Progenitor cell of endocrine pancreas (in vitro differentiated cells): ENCODE measurements at regions not wholly inside any gene's neighbourhood (a gene's known extent, or its start where the extent isn't known, plus 50 kb on each side); places are given as distances from the start of the nearest gene placed in this dataset.

Experiments used
- DNase-seq: peaks from one replicate; pipeline ENCODE4 v3.0.0; 2021; ENCODE audit warnings: low spot score; ENCODE audit not compliant: unreplicated experiment
- H3K27ac Mint-ChIP-seq: 2 replicates; pipeline ENCODE4 v1.8.0; 2021; ENCODE audit warnings: mild to moderate bottlenecking, moderate library complexity, mixed read lengths
- H3K27me3 Mint-ChIP-seq: 2 replicates; pipeline ENCODE4 v1.8.0; 2021; ENCODE audit warnings: mixed read lengths
- H3K36me3 Mint-ChIP-seq: 2 replicates; pipeline ENCODE4 v1.8.0; 2022; ENCODE audit warnings: mixed read lengths; ENCODE audit not compliant: insufficient read depth
- H3K4me1 Mint-ChIP-seq: 2 replicates; pipeline ENCODE4 v1.8.0; 2021; ENCODE audit warnings: low read depth, mixed read lengths
- H3K4me3 Mint-ChIP-seq: 2 replicates; pipeline ENCODE4 v1.8.0; 2021; ENCODE audit warnings: low read depth, mild to moderate bottlenecking, moderate library complexity, mixed read lengths
- H3K9me3 Mint-ChIP-seq: 2 replicates; pipeline ENCODE4 v1.8.0; 2021; ENCODE audit warnings: low read depth, mixed read lengths
- CTCF ChIP-seq: fragments of 200-600 bp; sonication (generic); IDR thresholded peaks from one replicate; pipeline ENCODE4 v1.5.0; 2021; ENCODE audit warnings: antibody characterized with exemption, mild to moderate bottlenecking; ENCODE audit not compliant: unreplicated experiment

GRCh38 chr3:72523429-72524151 lies 324.7 kb downstream of the SHQ1 start:
- Mint-ChIP-seq H3K4me3 (no peak overlapping the region), H3K36me3 (no peaks in the 10 kb centered on the region), H3K27ac (no peak overlapping the region), H3K27me3 (no peaks in the 10 kb centered on the region), H3K4me1 (peaks cover 36% of the 10 kb centered on the region), H3K9me3 (no peaks in the 10 kb centered on the region)
- DNase-seq = no peak
- no peak for TF ChIP-seq CTCF

GRCh38 chr3:72520690-72521308 lies 327.4 kb downstream of the SHQ1 start:
- H3K27me3 Mint-ChIP-seq = no peaks in the 10 kb centered on the region
- peak overlapping the region; percentile 11 for H3K4me3 Mint-ChIP-seq
- H3K36me3 Mint-ChIP-seq = no peaks in the 10 kb centered on the region
- peaks cover 45% of the 10 kb centered on the region for H3K4me1 Mint-ChIP-seq
- H3K9me3 Mint-ChIP-seq = no peaks in the 10 kb centered on the region
- DNase-seq = no peak
- peak overlapping the region; percentile 51 for H3K27ac Mint-ChIP-seq
- TF ChIP-seq CTCF = no peak

- no peaks in the 10 kb centered on the region for H3K27me3 Mint-ChIP-seq
- peak overlapping the region; percentile 51 for H3K27ac Mint-ChIP-seq
- H3K36me3 Mint-ChIP-seq = no peaks in the 10 kb centered on the region
- no peak for DNase-seq
- no peaks in the 10 kb centered on the region for H3K9me3 Mint-ChIP-seq
- H3K4me3 Mint-ChIP-seq = no peak overlapping the region
- H3K4me1 Mint-ChIP-seq = peaks cover 51% of the 10 kb centered on the region
- TF ChIP-seq CTCF = no peak
Observed at GRCh38 chr3:72519946-72520604, 328.2 kb downstream of the SHQ1 start.

GRCh38 chr3:72517921-72518424 lies 330.3 kb downstream of the SHQ1 start:
- no peak for DNase-seq
- no peaks in the 10 kb centered on the region for H3K9me3 Mint-ChIP-seq
- H3K36me3 Mint-ChIP-seq = no peaks in the 10 kb centered on the region
- TF ChIP-seq CTCF = no peak
- H3K4me1 Mint-ChIP-seq = peaks cover 42% of the 10 kb centered on the region
- H3K27ac Mint-ChIP-seq = no peak overlapping the region
- no peak overlapping the region for H3K4me3 Mint-ChIP-seq
- H3K27me3 Mint-ChIP-seq = no peaks in the 10 kb centered on the region

GRCh38 chr3:72517336-72517735 lies 330.9 kb downstream of the SHQ1 start:
- Mint-ChIP-seq H3K27me3 (no peaks in the 10 kb centered on the region), H3K4me3 (no peak overlapping the region), H3K36me3 (no peaks in the 10 kb centered on the region), H3K9me3 (no peaks in the 10 kb centered on the region), H3K27ac (no peak overlapping the region), H3K4me1 (peaks cover 38% of the 10 kb centered on the region)
- no peak for DNase-seq
- no peak for TF ChIP-seq CTCF
